ENCODE measurements at regions not wholly inside any gene's neighbourhood (a gene's known extent, or its start where the extent isn't known, plus 50 kb on each side); places are given as distances from the start of the nearest gene placed in this dataset.

GRCh38 chr2:21392649-21393048, 268.9 kb downstream of the TDRD15 start:
- TF ChIP-seq POLR2AphosphoS5 (IDR thresholded peaks at IDR 0.05; ENCODE audit: low read depth, low read length): no peak
- TF ChIP-seq, protein P1, sequence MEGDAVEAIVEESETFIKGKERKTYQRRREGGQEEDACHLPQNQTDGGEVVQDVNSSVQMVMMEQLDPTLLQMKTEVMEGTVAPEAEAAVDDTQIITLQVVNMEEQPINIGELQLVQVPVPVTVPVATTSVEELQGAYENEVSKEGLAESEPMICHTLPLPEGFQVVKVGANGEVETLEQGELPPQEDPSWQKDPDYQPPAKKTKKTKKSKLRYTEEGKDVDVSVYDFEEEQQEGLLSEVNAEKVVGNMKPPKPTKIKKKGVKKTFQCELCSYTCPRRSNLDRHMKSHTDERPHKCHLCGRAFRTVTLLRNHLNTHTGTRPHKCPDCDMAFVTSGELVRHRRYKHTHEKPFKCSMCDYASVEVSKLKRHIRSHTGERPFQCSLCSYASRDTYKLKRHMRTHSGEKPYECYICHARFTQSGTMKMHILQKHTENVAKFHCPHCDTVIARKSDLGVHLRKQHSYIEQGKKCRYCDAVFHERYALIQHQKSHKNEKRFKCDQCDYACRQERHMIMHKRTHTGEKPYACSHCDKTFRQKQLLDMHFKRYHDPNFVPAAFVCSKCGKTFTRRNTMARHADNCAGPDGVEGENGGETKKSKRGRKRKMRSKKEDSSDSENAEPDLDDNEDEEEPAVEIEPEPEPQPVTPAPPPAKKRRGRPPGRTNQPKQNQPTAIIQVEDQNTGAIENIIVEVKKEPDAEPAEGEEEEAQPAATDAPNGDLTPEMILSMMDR (IDR thresholded peaks at IDR 0.05): no peak

Data from Panc1 (cell line).